Gastrocnemius medialis (tissue), 4 donors: ENCODE measurements at regions not wholly inside any gene's neighbourhood (a gene's known extent, or its start where the extent isn't known, plus 50 kb on each side); places are given as distances from the start of the nearest gene placed in this dataset.

ENCODE experiments used
- ATAC-seq, 2 donors: fragments of 150-250 bp; one replicate each; pipeline ENCODE4 v1.9.1; 2016
- DNase-seq, 2 donors: peaks; one replicate each; pipeline ENCODE4 v3.0.0-alpha.2; 2019
- H3K27ac ChIP-seq, 4 donors: fragments of 200-600 bp; sonication (generic); 1 replicate in 1 of 4; 2 replicates in 3 of 4; pipeline ENCODE4 v1.5.1; 2016 to 2018; ENCODE audit warnings: mild to moderate bottlenecking in 2 of 4, moderate library complexity in 1 of 4
- H3K27me3 ChIP-seq, 3 donors: fragments of 200-600 bp; sonication (generic) in 2 of 3; 1 replicate in 1 of 3; 2 replicates in 2 of 3; pipeline versions ENCODE4 v1.5.1 to v1.6.0; 2016 to 2019; ENCODE audit warnings: mild to moderate bottlenecking in 1 of 3, moderate library complexity in 1 of 3
- H3K36me3 ChIP-seq, 2 donors: fragments of 200-600 bp; sonication (generic) in 1 of 2; one replicate each; pipeline ENCODE4 v1.5.1; 2017 to 2018
- H3K4me1 ChIP-seq, 2 donors: fragments of 200-600 bp; sonication (generic) in 1 of 2; one replicate each; pipeline ENCODE4 v1.5.1; 2016 to 2017; ENCODE audit warnings: mild to moderate bottlenecking in 2 of 2
- H3K4me3 ChIP-seq, 4 donors: fragments of 200-600 bp; sonication (generic) in 3 of 4; 1 replicate in 1 of 4; 2 replicates in 3 of 4; pipeline ENCODE4 v1.5.1; 2016 to 2019; ENCODE audit warnings: mild to moderate bottlenecking in 2 of 4
- H3K9me3 ChIP-seq, 3 donors: fragments of 200-600 bp; sonication (generic) in 2 of 3; 1 replicate in 1 of 3; 2 replicates in 2 of 3; pipeline ENCODE4 v1.5.1; 2016 to 2019
- CTCF ChIP-seq, 5 experiments: fragments of 450-650 bp in 3 of 5; fragments of 200-600 bp in 2 of 5; sonication (generic) in 2 of 5; IDR thresholded peaks in 4 of 5; conservative IDR thresholded peaks in 1 of 5; 1 replicate in 4 of 5; 2 replicates in 1 of 5; pipeline ENCODE4 v1.5.1; 2016 to 2019; ENCODE audit warnings: antibody characterized with exemption in 5 of 5, mild to moderate bottlenecking in 3 of 5, moderate library complexity in 3 of 5
- POLR2A ChIP-seq, 2 donors: fragments of 450-650 bp; IDR thresholded peaks; one replicate each; pipeline ENCODE4 v1.6.1; 2017; ENCODE audit warnings: antibody characterized with exemption in 2 of 2, mild to moderate bottlenecking in 2 of 2, moderate library complexity in 2 of 2
- in situ Hi-C, 4 donors: fragments of 200-750 bp; cut with MboI; loops; one replicate each; pipeline versions ENCODE4 v1.15.0 to v1.8.0; 2017; ENCODE audit warnings: low sequenced_read_pairs in 4 of 4
- intact Hi-C: fragments of 100-400 bp; cut with DNase I; formaldehyde crosslinking; loops from one replicate; pipeline ENCODE4 v1.15.1; 2023; ENCODE audit warnings: low total_unique reads

GRCh38 chr6:91490671-91491301 lies 903.9 kb upstream of the MAP3K7 start:
- H3K27me3 ChIP-seq, result no peaks in the 10 kb centered on the region
- H3K4me1 ChIP-seq, result no peaks in the 10 kb centered on the region
- ATAC-seq (no peak), DNase-seq (no peak)
- no peak overlapping the region for H3K27ac ChIP-seq
- no peak for TF ChIP-seq CTCF (IDR thresholded peaks at IDR 0.05 in 4 of 5, conservative IDR thresholded peaks at IDR 0.05 in 1 of 5)
- no peak for TF ChIP-seq POLR2A (IDR thresholded peaks at IDR 0.05)
- no peak overlapping the region for H3K4me3 ChIP-seq
- in situ Hi-C loops, result no loop called here
- intact Hi-C loops, result no loop called here
- H3K36me3 ChIP-seq, result no peaks in the 10 kb centered on the region
- no peaks in the 10 kb centered on the region for H3K9me3 ChIP-seq

- DNase-seq, result no peak
- Histone ChIP-seq H3K27ac (no peak overlapping the region), H3K9me3 (no peaks in the 10 kb centered on the region), H3K36me3 (no peaks in the 10 kb centered on the region), H3K27me3 (no peaks in the 10 kb centered on the region), H3K4me1 (no peaks in the 10 kb centered on the region), H3K4me3 (no peak overlapping the region)
- TF ChIP-seq POLR2A (IDR thresholded peaks at IDR 0.05) (no peak), CTCF (IDR thresholded peaks at IDR 0.05 in 4 of 5, conservative IDR thresholded peaks at IDR 0.05 in 1 of 5) (no peak)
- intact Hi-C loops (no loop called here), in situ Hi-C loops (no loop called here)
- no peak for ATAC-seq
Measured at GRCh38 chr6:91487696-91488392, 901.0 kb upstream of the MAP3K7 start.

DNA sequence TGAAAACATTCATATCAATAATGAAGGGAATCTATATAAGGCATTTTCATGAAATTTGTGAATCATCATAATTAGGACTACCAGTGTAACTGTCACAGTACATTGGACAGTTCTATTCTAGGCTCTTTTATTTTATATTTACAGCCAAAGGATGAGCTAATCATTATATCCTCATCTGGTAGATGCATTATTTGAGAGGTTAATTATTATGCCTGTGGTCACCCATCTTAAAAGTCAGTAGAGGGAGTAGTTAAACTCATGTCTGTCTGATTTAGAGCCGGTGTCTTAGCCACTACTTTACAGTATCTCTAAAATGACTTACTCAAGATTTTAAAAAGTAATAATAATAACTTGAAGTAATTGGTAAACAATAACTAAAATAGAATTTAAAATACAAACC lies 899.3 kb upstream of the MAP3K7 start:
- intact Hi-C loops, result no loop called here
- no peaks in the 10 kb centered on the region for H3K27me3 ChIP-seq
- no peak overlapping the region for H3K4me3 ChIP-seq
- ATAC-seq (no peak), DNase-seq (no peak)
- H3K9me3 ChIP-seq, result no peaks in the 10 kb centered on the region
- H3K36me3 ChIP-seq, result no peaks in the 10 kb centered on the region
- TF ChIP-seq POLR2A (IDR thresholded peaks at IDR 0.05) (no peak), CTCF (IDR thresholded peaks at IDR 0.05 in 4 of 5, conservative IDR thresholded peaks at IDR 0.05 in 1 of 5) (no peak)
- in situ Hi-C loops, result no loop called here
- no peak overlapping the region for H3K27ac ChIP-seq
- no peaks in the 10 kb centered on the region for H3K4me1 ChIP-seq

GRCh38 chr6:91485047-91485446 lies 898.2 kb upstream of the MAP3K7 start:
- intact Hi-C loops, result no loop called here
- no peak for DNase-seq
- Histone ChIP-seq H3K27me3 (no peaks in the 10 kb centered on the region), H3K27ac (no peak overlapping the region), H3K4me3 (no peak overlapping the region), H3K4me1 (no peaks in the 10 kb centered on the region), H3K9me3 (no peaks in the 10 kb centered on the region), H3K36me3 (no peaks in the 10 kb centered on the region)
- in situ Hi-C loops, result no loop called here
- TF ChIP-seq CTCF (IDR thresholded peaks at IDR 0.05 in 4 of 5, conservative IDR thresholded peaks at IDR 0.05 in 1 of 5) (no peak), POLR2A (IDR thresholded peaks at IDR 0.05) (no peak)
- no peak for ATAC-seq
